GM12874 (cell line): ENCODE measurements at regions not wholly inside any gene's neighbourhood (a gene's known extent, or its start where the extent isn't known, plus 50 kb on each side); places are given as distances from the start of the nearest gene placed in this dataset.

Experiments used
- CTCF ChIP-seq: IDR thresholded peaks from 2 replicates; pipeline ENCODE4 v1.5.1; 2011; ENCODE audit warnings: low read depth, mild to moderate bottlenecking, control low read depth, low read length, moderate library complexity; ENCODE audit not compliant: insufficient read depth

- TF ChIP-seq CTCF: no peak
These were observed 620.6 kb upstream of the CDH18 start for GRCh38 chr5:20608567-20608966.

GRCh38 chr5:20605732-20606525 lies 617.9 kb upstream of the CDH18 start:
- no peak for TF ChIP-seq CTCF

GRCh38 chr5:20604992-20605391 lies 617.0 kb upstream of the CDH18 start:
- TF ChIP-seq CTCF: no peak

- no peak for TF ChIP-seq CTCF
These were observed 613.7 kb upstream of the CDH18 start for GRCh38 chr5:20601678-20602100.

- no peak for TF ChIP-seq CTCF
These were observed 602.4 kb upstream of the CDH18 start for GRCh38 chr5:20590356-20590755.

- no peak for TF ChIP-seq CTCF
These were observed 587.6 kb upstream of the CDH18 start for GRCh38 chr5:20575571-20575970.

- no peak for TF ChIP-seq CTCF
These were observed 586.6 kb upstream of the CDH18 start for GRCh38 chr5:20574576-20574975.

GRCh38 chr5:20572614-20573013 lies 584.6 kb upstream of the CDH18 start:
- TF ChIP-seq CTCF: no peak
